Adrenal gland (tissue), 9 donors: ENCODE measurements at regions not wholly inside any gene's neighbourhood (a gene's known extent, or its start where the extent isn't known, plus 50 kb on each side); places are given as distances from the start of the nearest gene placed in this dataset.
"Not testable (repeated sequence)": the region's sequence is repeated elsewhere in the genome, so short reads cannot be mapped to it uniquely, and the experiment has no call there.

Experiments
- DNase-seq, 7 donors: peaks; one replicate each; pipeline ENCODE4 v3.0.0-alpha.2; 2019 to 2020
- H3K27ac ChIP-seq, 5 donors: fragments of 200-600 bp; sonication (generic) in 4 of 5; 1 replicate in 3 of 5; 2 replicates in 2 of 5; pipeline versions ENCODE4 v1.5.1 to v1.8.0; 2016 to 2020; ENCODE audit warnings: mild to moderate bottlenecking in 1 of 5
- H3K27me3 ChIP-seq: fragments of 200-600 bp; 2 replicates; pipeline ENCODE4 v1.8.0; 2021
- H3K36me3 ChIP-seq, 2 donors: fragments of 200-600 bp; replicated peaks in 1 of 2; 1 replicate in 1 of 2; 2 replicates in 1 of 2; pipeline versions ENCODE4 v1.5.1 to v1.8.0; 2018 to 2022
- H3K4me1 ChIP-seq, 2 donors: fragments of 200-600 bp; replicated peaks in 1 of 2; 1 replicate in 1 of 2; 2 replicates in 1 of 2; pipeline versions ENCODE4 v1.5.1 to v1.8.0; 2018 to 2021
- H3K4me3 ChIP-seq, 4 donors: fragments of 200-600 bp; sonication (generic) in 3 of 4; one replicate each; pipeline ENCODE4 v1.5.1; 2016 to 2018
- H3K9me3 ChIP-seq, 3 donors: fragments of 200-600 bp; sonication (generic) in 1 of 3; replicated peaks in 1 of 3; 1 replicate in 2 of 3; 2 replicates in 1 of 3; pipeline versions ENCODE4 v1.5.1 to v1.8.0; 2016 to 2021
- CTCF ChIP-seq, 6 experiments: fragments of 450-650 bp in 4 of 6; fragments of 200-600 bp in 2 of 6; sonication (generic) in 1 of 6; IDR thresholded peaks; 1 replicate in 5 of 6; 2 replicates in 1 of 6; pipeline versions ENCODE4 v1.5.1 to v1.8.0; 2016 to 2021; ENCODE audit warnings: antibody characterized with exemption in 6 of 6, mild to moderate bottlenecking in 2 of 6, moderate library complexity in 1 of 6
- POLR2A ChIP-seq, 2 donors: fragments of 450-650 bp; IDR thresholded peaks; one replicate each; pipeline ENCODE4 v1.6.1; 2017; ENCODE audit warnings: antibody characterized with exemption in 2 of 2, mild to moderate bottlenecking in 2 of 2, moderate library complexity in 1 of 2
- WGBS, 4 donors: extraction: QIAGEN DNeasy Blood & Tissue Kit in 2 of 4; methylation state at CpG; one replicate each; pipeline versions ENCODE4 v1.1.5 to v1.1.7; 2013 to 2017; 5-methylcytosine and 5-hydroxymethylcytosine counted together
- intact Hi-C, 2 donors: fragments of 100-400 bp; cut with DNase I; formaldehyde crosslinking; loops; one replicate each; pipeline versions ENCODE4 v1.14.1 to v1.15.0; 2022 to 2023
- donor health status: healthy with polysubstance abuse.
- donor health status: Bipolar disorder and iron deficiency.
- donor health status: DM: yes; HTN: yes; CAD: no.
- donor health status: DM: no; HTN: no; CAD: no.
- donor health status: DM: no; HTN: no; CAD: no.

GRCh38 chr21:32876426-32876825, 104.9 kb upstream of the PAXBP1 start:
- no peaks in the 10 kb centered on the region for H3K4me1 ChIP-seq
- H3K4me3 ChIP-seq: no peak overlapping the region
- intact Hi-C loops: no loop called here
- no peaks in the 10 kb centered on the region for H3K36me3 ChIP-seq
- WGBS, 4 donors: 54 to 76% (median 59%) methylated on average over 3 of the region's 3 CpGs
- TF ChIP-seq CTCF (IDR thresholded peaks at IDR 0.05) (no peak), POLR2A (IDR thresholded peaks at IDR 0.05) (no peak)
- H3K27ac ChIP-seq: no peak overlapping the region
- no peaks in the 10 kb centered on the region for H3K9me3 ChIP-seq
- no peaks in the 10 kb centered on the region for H3K27me3 ChIP-seq
- no peak for DNase-seq

- H3K27me3 ChIP-seq, DNase-seq, H3K36me3 ChIP-seq, H3K9me3 ChIP-seq, H3K27ac ChIP-seq, intact Hi-C loops, H3K4me1 ChIP-seq, H3K4me3 ChIP-seq: not testable (repeated sequence)
- WGBS, 4 donors: 90 to 97% (median 93%) methylated on average over 2 of the region's 2 CpGs
These were observed 106.3 kb upstream of the PAXBP1 start for GRCh38 chr21:32877888-32878287.

GRCh38 chr21:32878661-32879060, 107.1 kb upstream of the PAXBP1 start:
- TF ChIP-seq CTCF (IDR thresholded peaks at IDR 0.05) (no peak), POLR2A (IDR thresholded peaks at IDR 0.05) (no peak)
- intact Hi-C loops: no loop called here
- H3K9me3 ChIP-seq: no peaks in the 10 kb centered on the region
- no peak overlapping the region for H3K27ac ChIP-seq
- DNase-seq: peak in 4 of 7 donors; percentile 19 to 28 (median 21)
- WGBS, 4 donors: 34 to 46% (median 38%) methylated on average over 2 of the region's 2 CpGs
- H3K4me3 ChIP-seq: no peak overlapping the region
- no peaks in the 10 kb centered on the region for H3K27me3 ChIP-seq
- H3K4me1 ChIP-seq: no peaks in the 10 kb centered on the region
- H3K36me3 ChIP-seq: no peaks in the 10 kb centered on the region

- H3K27me3 ChIP-seq: no peaks in the 10 kb centered on the region
- intact Hi-C loops: no loop called here
- no peaks in the 10 kb centered on the region for H3K4me1 ChIP-seq
- no peak for DNase-seq
- H3K9me3 ChIP-seq: no peaks in the 10 kb centered on the region
- no peaks in the 10 kb centered on the region for H3K36me3 ChIP-seq
- H3K27ac ChIP-seq: no peak overlapping the region
- 84 to 92% (median 86%) methylated on average over 5 of the region's 5 CpGs for WGBS, 4 donors
- TF ChIP-seq CTCF (IDR thresholded peaks at IDR 0.05) (no peak), POLR2A (IDR thresholded peaks at IDR 0.05) (no peak)
- H3K4me3 ChIP-seq: no peak overlapping the region
These were observed 109.9 kb upstream of the PAXBP1 start for GRCh38 chr21:32881458-32881857.

GRCh38 chr21:32884062-32884461, 112.5 kb upstream of the PAXBP1 start:
- intact Hi-C loops: no loop called here
- no peak for DNase-seq
- H3K4me1 ChIP-seq: no peaks in the 10 kb centered on the region
- TF ChIP-seq POLR2A (IDR thresholded peaks at IDR 0.05) (no peak), CTCF (IDR thresholded peaks at IDR 0.05) (no peak)
- H3K9me3 ChIP-seq: no peaks in the 10 kb centered on the region
- 59 to 77% (median 69%) methylated on average over 9 of the region's 9 CpGs for WGBS, 4 donors
- no peak overlapping the region for H3K4me3 ChIP-seq
- no peaks in the 10 kb centered on the region for H3K36me3 ChIP-seq
- no peaks in the 10 kb centered on the region for H3K27me3 ChIP-seq
- no peak overlapping the region for H3K27ac ChIP-seq
